NB4 (cell line): ENCODE measurements at regions not wholly inside any gene's neighbourhood (a gene's known extent, or its start where the extent isn't known, plus 50 kb on each side); places are given as distances from the start of the nearest gene placed in this dataset.

Experiments used
- DNase-seq: peaks from one replicate; pipeline ENCODE4 v3.0.0; 2010; ENCODE audit warnings: low read depth
- H3K4me3 ChIP-seq: one replicate; pipeline ENCODE4 v1.5.1; 2011; ENCODE audit warnings: mild to moderate bottlenecking, low read depth, low read length, moderate library complexity
- CTCF ChIP-seq: IDR thresholded peaks from one replicate; pipeline ENCODE4 v1.5.1; 2012; ENCODE audit warnings: low read depth, low read length
- MYC ChIP-seq: IDR thresholded peaks from 2 replicates; pipeline ENCODE4 v1.6.1; 2011; ENCODE audit warnings: low read depth, low read length
- POLR2A ChIP-seq: IDR thresholded peaks from 2 replicates; pipeline ENCODE4 v1.6.1; 2011; ENCODE audit warnings: mild to moderate bottlenecking; ENCODE audit not compliant: insufficient read length; ENCODE audit errors: extremely low read depth
- TF ChIP-seq, protein P1 (sequence below): IDR thresholded peaks from 2 replicates; pipeline ENCODE4 v1.6.1; 2011; ENCODE audit warnings: low read depth, low read length

- DNase-seq = no peak
- TF ChIP-seq CTCF (no peak), POLR2A (no peak), MYC (no peak)
- TF ChIP-seq, protein P1, sequence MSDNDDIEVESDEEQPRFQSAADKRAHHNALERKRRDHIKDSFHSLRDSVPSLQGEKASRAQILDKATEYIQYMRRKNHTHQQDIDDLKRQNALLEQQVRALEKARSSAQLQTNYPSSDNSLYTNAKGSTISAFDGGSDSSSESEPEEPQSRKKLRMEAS = no peak
- H3K4me3 ChIP-seq = no peak overlapping the region
Measured at GRCh38 chr6:121867095-121867494, 431.6 kb downstream of the GJA1 start.

DNA sequence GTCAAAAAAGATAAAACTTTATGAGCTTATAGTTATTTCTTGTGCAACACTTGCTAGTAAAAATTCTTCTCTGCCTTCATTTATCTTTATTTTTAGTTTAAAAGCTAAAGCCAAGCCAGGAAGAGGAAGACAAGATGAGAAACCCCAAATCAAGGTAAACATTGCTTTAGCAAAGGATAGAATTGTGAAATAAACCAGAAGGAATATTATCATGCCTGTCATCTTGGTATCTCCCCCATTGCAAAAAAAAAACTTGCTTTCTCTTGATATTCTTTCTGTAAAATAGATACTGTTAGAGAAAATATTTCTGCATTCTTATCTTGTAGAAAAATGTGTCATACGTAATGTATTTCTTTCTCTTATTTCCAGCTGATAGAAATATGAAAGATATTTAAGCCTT, 432.8 kb downstream of the GJA1 start:
- no peak for TF ChIP-seq POLR2A
- DNase-seq = peak; percentile 13
- H3K4me3 ChIP-seq = no peak overlapping the region

DNA sequence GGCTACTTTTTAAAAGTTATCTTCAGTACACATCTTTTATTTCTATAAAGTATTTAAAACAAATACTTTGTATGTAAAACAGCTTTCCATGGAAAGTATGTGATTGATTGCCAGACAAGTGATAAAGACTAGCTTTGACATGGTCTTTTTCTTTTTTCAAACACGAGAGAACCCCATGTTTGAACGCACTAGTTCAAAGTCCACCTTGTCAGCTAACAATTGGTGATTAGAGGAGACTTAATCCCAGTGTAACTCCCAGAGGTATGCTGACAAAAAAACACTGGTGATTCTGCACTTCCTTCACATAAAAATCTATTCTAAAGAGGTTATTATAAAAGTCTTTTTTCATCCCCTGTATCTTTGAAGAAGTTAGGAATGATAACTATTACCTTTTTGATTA, 438.1 kb downstream of the GJA1 start:
- no peak for DNase-seq
- TF ChIP-seq, protein P1 = no peak
- no peak for TF ChIP-seq CTCF
- TF ChIP-seq MYC = no peak
- TF ChIP-seq POLR2A = no peak
- H3K4me3 ChIP-seq = no peak overlapping the region

DNA sequence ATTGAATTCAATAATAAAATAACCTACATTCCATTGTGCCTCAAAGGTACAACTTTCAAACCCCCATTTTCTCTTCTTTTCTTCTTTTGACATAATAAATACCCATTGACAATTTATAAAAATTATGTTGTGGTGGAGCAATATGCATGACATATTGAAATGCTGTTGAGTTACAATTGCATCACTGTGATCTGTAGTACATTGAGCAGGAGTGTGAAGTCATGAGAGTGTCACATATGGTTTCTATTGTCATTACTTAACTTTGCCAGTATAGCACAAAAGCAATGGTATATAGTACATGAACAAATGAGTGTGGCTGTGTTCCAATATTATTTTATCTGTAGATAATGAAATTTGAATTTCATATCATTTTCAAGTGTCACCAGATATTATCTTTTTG, 441.3 kb downstream of the GJA1 start:
- H3K4me3 ChIP-seq = no peak overlapping the region
- DNase-seq = no peak
- TF ChIP-seq MYC = no peak
- TF ChIP-seq CTCF = no peak
- TF ChIP-seq, protein P1 = no peak
- no peak for TF ChIP-seq POLR2A

DNA sequence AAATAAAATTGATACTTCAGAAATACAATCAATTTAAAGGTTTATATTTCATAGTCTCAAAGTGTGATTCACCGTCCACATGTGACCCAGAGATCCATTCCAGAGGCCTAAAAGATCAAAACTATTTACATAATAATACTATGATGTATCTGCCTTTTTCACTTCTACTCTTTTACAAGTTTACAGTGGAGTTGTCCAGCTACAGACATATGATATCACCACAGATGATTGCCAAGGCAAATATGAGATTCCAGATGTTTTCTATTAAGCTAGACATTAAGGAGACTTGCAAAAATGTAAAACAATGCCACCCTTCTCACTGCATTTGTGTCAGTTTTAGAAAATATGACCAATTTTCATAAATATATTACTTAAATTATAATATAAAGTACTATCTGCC, 443.7 kb downstream of the GJA1 start:
- DNase-seq = no peak
- H3K4me3 ChIP-seq = no peak overlapping the region
- TF ChIP-seq POLR2A = no peak
- TF ChIP-seq CTCF = no peak
- no peak for TF ChIP-seq MYC
- TF ChIP-seq, protein P1 = no peak

DNA sequence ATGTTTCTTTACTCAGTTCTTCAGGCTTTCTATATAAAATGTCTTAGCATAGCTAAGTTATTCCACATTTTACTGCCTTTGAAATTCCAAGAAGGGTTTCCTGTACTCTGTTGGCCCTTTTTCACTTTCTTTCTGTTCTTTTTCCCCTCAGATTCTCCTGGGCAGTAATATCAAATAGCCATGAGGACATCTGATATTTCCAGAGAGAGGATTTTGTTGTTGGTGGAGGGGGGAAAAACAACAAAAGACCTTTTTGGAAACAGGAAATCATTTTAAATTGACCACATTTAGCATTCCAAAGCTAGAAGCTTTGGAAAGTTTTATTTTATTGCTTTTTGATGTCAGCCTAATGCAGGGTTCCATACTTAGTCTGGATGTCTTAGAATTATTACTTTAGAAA, 445.4 kb downstream of the GJA1 start:
- TF ChIP-seq MYC (no peak), POLR2A (no peak), CTCF (no peak)
- TF ChIP-seq, protein P1 = no peak
- H3K4me3 ChIP-seq = no peak overlapping the region

More for the DNA sequence above, 445.4 kb downstream of the GJA1 start:
- no peak for DNase-seq
